NOMO-1 treated with dmso at 0.1 percent for 144 hours (cell line): ENCODE measurements at regions not wholly inside any gene's neighbourhood (a gene's known extent, or its start where the extent isn't known, plus 50 kb on each side); places are given as distances from the start of the nearest gene placed in this dataset.

Experiments
- DNase-seq: peaks from one replicate; lab custom pipeline; 2025; ENCODE audit not compliant: unreplicated experiment; lab: John Stamatoyannopoulos, UW

- DNase-seq, result no peak
Observed at GRCh38 chrX:45710081-45710801, 509.6 kb upstream of the DIPK2B start.

DNA sequence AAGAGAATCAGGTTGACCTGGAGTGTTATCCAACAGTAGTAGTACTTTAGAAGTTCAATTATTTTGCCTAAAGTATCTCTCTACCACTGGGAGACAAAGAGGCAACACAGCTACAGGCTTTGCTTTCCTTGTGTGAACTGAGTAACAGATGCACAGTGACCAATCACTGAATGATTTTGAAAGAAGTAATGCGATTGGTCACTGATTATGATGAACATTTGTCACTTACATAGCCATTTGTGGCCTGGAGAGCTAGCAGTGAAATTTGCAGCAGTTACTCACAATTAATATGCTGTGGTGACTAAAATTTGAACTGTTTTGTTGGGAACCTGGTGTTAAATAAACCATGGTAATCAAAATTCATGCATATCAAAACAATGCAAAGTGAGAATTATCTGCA is 508.7 kb upstream of the DIPK2B start:
- no peak for DNase-seq

GRCh38 chrX:45699158-45699557 is 498.5 kb upstream of the DIPK2B start:
- no peak for DNase-seq

- DNase-seq, result no peak
Observed at GRCh38 chrX:45697591-45697990, 496.9 kb upstream of the DIPK2B start.

GRCh38 chrX:45696736-45697135 is 496.1 kb upstream of the DIPK2B start:
- DNase-seq, result no peak

- no peak for DNase-seq
Observed at GRCh38 chrX:45689971-45690370, 489.3 kb upstream of the DIPK2B start.

- DNase-seq, result no peak
Observed at GRCh38 chrX:45683914-45684313, 483.2 kb upstream of the DIPK2B start.

DNA sequence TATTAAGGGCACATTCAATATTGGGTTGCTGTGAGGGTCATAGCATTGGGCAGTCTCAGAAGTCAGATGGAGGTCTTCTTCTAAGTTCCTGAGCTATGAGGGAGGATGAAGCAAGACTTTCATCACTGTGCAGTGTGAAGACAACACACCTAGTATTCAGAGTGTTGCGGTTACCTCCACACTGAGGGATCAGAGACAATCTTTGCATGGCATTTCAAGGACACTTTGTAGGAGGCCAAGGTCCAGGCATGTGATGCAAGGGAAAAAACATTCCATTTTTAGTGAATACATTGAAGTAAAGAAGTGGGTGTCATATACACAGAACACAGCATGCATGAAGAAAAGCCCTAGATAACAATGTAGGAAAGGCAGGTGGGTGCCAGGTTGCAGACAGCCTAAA is 481.2 kb upstream of the DIPK2B start:
- DNase-seq, result no peak

GRCh38 chrX:45669715-45670340 is 469.2 kb upstream of the DIPK2B start:
- DNase-seq, result no peak

DNA sequence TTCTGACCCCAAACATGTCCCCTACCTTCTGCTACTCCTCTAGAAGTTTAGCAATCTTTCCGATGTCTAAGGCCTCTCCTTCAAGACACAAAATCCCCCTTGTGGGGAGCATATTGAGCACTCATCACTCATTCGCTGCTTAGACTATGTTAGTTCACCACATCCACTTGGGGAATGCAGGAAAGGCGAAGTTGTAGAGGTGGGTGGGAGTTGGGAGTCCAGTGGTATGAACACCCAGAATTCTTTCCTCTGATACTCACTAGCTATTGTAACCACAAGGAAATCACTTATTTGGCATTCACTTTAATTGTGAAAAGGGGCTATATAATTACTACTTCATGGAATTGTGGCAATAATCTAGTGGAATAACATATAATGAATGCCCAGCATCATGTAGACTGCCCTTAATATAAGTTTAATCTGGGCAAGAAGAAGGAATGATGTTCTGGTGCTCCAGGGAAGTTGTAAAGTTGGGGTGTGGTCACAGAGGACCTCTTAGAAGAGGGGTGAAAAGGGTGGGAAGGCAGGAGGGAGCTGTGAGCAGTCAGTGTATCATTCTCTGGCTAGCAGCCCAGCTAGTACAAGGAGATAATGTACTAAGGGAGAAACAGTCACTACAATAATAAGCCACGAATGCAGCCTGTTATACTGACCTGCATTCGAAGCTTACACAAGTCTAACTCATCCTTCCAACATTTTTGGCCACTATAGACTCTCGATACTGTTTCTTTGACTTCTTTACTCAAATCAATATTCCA is 468.2 kb upstream of the DIPK2B start:
- DNase-seq, result no peak

- DNase-seq, result no peak
Observed at GRCh38 chrX:45667666-45668065, 467.0 kb upstream of the DIPK2B start.

GRCh38 chrX:45664727-45665290 is 464.1 kb upstream of the DIPK2B start:
- DNase-seq, result no peak

GRCh38 chrX:45660477-45660876 is 459.8 kb upstream of the DIPK2B start:
- DNase-seq, result peak; percentile 7

GRCh38 chrX:45633419-45633818 is 432.7 kb upstream of the DIPK2B start:
- DNase-seq, result no peak

- no peak for DNase-seq
Observed at GRCh38 chrX:45632506-45632905, 431.8 kb upstream of the DIPK2B start.

- DNase-seq, result no peak
Observed at GRCh38 chrX:45630078-45630477, 429.4 kb upstream of the DIPK2B start.

GRCh38 chrX:45628041-45628440 is 427.4 kb upstream of the DIPK2B start:
- no peak for DNase-seq

DNA sequence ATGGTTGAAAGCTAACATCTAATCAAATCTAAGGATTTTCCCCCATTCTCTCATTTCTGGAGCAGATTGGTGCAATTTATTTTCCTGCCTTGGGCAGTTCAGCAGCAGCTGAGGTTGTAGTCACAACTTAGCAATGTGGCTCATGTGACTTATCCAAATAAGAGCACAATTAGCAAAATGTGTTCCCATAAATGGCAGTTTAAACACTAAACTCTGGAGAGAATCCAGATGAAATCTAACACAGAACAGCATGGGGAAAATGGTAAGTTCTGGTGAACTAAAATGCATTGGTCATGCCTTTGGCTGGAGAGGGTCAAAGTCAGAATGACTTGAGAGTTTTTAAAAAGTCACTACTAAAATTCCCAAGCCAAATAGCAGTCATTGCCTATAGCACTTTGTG is 422.6 kb upstream of the DIPK2B start:
- no peak for DNase-seq

DNA sequence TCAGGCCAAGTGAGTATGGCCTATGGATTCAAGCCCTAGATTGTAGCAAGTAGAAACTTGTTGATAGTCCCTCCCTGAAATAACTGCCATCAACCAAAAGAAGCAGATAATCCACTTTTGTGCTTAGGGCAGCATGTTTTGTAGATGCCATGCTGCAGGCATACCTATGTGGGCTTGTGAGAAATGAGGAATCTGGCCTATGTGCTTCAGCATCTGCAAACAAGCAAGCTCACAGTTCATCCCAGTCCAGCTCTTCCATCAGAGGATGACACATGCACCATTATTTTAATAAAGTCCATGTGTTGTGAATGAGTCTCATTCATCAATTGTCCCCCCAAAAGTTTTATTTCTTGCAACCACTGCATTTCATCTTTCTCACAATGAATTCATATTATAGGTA is 421.9 kb upstream of the DIPK2B start:
- DNase-seq, result no peak

- no peak for DNase-seq
Observed at GRCh38 chrX:45622042-45622423, 421.4 kb upstream of the DIPK2B start.

DNA sequence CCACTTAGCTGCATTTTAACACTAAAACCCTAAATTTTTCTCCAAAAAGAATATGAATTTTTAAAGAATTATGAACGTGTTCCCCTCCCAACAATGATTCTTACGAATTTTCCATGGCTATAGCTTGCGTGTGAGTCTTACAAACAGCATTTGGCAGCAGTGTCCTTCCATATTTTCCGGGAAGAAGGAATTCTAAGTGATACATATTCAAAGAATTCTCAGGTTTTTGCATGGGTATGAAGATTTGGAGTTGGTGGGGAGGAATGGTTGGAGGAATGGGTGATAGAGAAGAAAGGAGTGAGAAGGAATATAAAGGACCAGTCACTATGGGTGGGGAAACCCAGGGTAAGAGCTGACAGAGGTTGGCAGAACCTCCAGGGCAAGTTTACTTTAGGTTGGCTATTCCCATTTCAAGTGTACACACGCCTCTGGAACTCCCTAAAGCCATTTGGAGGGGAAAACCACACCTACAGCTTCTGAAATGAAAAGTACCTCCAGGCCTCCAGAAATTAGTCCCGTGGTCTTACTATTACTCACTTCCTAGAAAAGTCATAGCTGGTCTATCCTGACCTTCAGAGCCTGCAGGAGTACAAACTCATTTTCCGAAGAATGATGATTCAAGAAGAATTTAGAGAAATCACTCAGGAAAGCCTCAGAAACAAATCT is 420.8 kb upstream of the DIPK2B start:
- DNase-seq, result no peak
